Kidney capillary endothelial cell (primary cell): ENCODE measurements at regions not wholly inside any gene's neighbourhood (a gene's known extent, or its start where the extent isn't known, plus 50 kb on each side); places are given as distances from the start of the nearest gene placed in this dataset.
A peak's percentile ranks its signal among the peaks of the same experiment; 100 is the strongest.
"Not testable (repeated sequence)": the region's sequence is repeated elsewhere in the genome, so short reads cannot be mapped to it uniquely, and the experiment has no call there.

Experiments
- DNase-seq: peaks from one replicate; pipeline ENCODE4 v3.0.0-alpha.2; 2018; ENCODE audit warnings: low spot score

GRCh38 chr15:81899730-81900129 lies 146.1 kb downstream of the MEX3B start:
- DNase-seq, result no peak

GRCh38 chr15:81899024-81899423 lies 146.8 kb downstream of the MEX3B start:
- DNase-seq, result no peak

DNA sequence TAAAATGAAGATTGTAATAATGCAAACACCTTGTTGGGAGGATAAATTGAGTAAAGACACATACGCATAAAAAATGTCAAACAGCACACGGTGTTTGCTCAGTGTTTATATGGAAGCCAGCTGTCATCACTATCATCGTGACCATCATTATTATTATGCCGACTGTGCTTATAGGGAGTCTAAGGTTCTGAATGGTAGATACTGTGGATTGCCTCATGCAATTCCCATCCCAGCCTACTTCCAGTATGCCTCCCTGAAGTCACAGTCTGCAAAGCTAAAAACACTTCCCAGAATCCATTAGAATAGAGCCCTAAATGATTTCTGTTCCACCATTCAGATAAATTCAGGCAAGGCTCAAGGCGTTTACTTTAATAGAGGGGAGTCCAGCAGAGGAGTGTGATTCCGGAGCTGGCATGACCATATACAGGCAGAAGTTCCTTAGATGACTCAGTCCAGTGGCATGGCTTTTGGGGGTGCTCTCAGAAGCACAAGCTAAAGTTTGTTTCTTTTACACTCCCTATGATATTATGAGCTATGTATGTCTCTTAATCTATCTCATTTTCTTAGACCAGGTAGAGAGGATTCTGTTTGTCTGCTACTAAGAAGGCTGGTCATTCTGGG lies 148.7 kb downstream of the MEX3B start:
- no peak for DNase-seq

- no peak for DNase-seq
Measured at GRCh38 chr15:81896356-81896755, 149.5 kb downstream of the MEX3B start.

GRCh38 chr15:81895723-81896122 lies 150.1 kb downstream of the MEX3B start:
- DNase-seq, result no peak

- DNase-seq, result no peak
Measured at GRCh38 chr15:81894061-81894460, 151.8 kb downstream of the MEX3B start.

DNA sequence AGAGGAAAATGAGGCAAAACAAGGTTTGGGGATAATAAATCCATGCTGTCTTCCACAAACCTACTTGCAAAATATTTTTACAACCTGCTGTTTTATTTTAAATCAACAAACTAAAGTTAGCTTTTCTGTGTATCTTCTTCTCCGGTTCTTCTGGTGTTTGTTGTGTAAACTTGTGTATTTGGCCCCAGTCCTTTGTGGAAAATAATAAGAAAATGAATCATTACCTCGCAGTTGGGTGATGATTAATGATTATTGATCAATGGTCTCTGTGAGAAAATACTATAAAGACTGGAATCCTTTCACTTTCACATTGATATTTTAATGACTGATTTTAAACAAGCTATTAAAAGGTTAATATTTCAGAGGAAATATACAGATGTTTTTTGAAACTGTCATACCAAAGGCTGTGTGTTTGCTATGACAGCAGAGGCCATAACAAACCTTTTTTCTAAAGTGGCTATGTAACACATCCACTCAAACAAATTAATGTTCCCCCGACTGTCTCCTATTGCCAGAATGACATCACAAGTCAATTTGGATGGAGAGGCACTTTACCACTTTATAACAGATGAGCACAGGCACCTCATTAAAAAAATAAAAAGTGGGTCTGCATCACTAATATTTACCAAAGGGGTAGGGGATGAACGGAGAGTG lies 152.5 kb downstream of the MEX3B start:
- no peak for DNase-seq

GRCh38 chr15:81890496-81890895 lies 155.3 kb downstream of the MEX3B start:
- DNase-seq, result no peak

- no peak for DNase-seq
Measured at GRCh38 chr15:81889485-81889881, 156.3 kb downstream of the MEX3B start.

- no peak for DNase-seq
Measured at GRCh38 chr15:81888748-81889484, 156.9 kb downstream of the MEX3B start.

GRCh38 chr15:81887912-81888311 lies 157.9 kb downstream of the MEX3B start:
- peak; percentile 8 for DNase-seq

DNA sequence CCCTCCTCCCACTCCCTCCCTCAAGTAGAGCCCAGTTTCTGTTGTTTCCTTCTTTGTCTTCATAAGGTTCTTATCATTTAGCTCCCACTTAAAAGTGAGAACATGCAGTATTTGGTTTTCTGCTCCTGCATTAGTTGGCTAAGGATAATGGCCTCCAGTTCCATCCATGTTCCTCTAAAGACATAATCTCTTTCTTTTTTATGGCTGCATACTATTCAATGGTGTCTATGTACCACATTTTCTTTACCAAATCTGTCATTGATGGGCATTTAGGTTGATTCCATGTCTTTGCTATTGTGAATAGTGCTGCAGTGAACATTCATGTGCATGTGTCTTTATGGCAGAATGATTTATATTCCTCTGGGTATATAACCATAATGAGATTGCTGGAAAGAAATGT lies 158.6 kb downstream of the MEX3B start:
- DNase-seq, result not testable (repeated sequence)

DNA sequence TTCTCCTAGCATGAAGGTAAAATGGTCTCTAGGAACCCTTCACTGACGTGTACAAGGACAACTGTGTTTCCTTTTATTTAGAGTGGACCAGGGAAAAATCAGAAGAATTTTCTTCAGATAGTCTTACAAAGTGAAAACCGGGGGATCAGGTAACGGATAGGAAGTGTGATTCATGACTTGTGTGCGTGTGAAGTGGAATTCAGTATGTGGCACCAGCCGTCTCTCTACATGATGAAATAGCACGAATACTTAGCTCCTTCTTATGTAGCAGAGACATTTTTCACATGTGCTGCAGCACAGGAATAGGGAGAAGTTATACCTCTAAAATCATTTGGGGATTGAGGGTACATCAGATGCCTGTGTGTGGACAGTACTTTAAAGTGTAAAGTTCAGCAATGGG lies 159.2 kb downstream of the MEX3B start:
- no peak for DNase-seq

GRCh38 chr15:81886080-81886479 lies 159.7 kb downstream of the MEX3B start:
- no peak for DNase-seq

GRCh38 chr15:81885135-81885534 lies 160.7 kb downstream of the MEX3B start:
- DNase-seq, result no peak

DNA sequence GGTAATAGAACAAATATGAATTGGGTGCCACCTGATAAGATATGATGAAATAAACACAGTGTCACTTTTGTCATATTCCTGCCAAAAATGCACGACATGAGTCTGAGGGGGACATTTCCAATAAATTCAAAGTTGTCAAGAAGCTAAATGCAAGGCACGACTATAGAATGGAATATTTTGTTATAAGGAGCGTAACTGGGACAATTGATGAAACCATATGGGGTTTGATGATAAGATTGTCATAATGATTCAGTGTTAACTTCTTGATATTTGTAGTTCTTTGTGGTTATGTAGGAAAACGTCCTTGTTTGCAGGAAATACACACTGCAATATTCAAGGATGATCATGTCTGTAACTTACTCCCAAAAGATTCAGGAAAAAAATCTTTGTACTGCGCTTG lies 163.3 kb downstream of the MEX3B start:
- DNase-seq, result no peak

DNA sequence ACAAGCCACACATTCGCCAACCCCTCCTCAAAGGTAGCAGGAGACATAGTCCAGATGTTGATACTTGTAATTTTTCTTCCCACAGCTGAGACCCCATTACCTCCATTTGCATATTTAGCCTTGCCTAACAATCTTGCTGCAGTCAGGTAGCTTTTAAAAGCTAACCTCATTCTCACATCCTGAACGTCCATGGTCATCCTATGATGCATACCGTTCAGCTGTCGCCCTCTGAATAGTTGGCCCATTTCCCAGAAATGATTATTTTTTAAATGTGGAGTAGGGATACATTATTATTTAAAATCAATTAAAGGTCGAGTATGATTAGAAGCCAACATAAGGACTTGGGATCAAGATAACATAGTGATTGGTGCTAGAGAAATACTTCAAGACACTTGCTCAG lies 165.0 kb downstream of the MEX3B start:
- DNase-seq, result no peak

- DNase-seq, result no peak
Measured at GRCh38 chr15:81880314-81880713, 165.5 kb downstream of the MEX3B start.

GRCh38 chr15:81875717-81876116 lies 170.1 kb downstream of the MEX3B start:
- not testable (repeated sequence) for DNase-seq

GRCh38 chr15:81870746-81871106 lies 175.1 kb downstream of the MEX3B start:
- not testable (repeated sequence) for DNase-seq

DNA sequence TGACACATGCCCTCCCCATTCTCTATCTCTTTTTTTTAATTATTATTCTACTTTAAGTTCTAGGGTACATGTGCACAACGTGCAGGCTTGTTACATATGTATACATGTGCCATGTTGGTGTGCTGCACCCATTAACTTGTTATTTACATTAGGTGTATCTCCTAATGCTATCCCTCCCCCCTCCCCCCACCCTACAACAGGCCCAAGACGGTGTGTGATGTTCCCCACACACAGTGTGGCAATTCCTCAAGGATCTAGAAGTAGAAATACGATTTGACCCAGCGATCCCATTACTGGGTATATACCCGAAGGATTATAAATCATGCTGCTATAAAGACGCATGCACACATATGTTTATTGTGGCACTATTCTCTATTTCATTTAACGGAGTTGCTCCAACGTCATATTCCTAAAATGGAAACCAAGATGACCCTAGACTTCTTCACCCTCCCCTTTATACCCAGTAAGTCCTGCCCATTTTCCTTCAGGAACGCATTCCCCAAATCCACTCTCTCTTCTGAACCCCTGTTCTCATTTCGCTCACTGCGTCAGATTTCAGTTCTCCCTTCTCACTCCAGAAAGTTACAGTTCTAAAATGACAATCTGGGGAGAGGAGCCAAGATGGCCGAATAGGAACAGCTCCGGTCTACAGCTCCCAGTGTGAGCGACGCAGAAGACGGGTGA lies 175.6 kb downstream of the MEX3B start:
- DNase-seq, result not testable (repeated sequence)

- no peak for DNase-seq
Measured at GRCh38 chr15:81869161-81869954, 176.5 kb downstream of the MEX3B start.
